ENCODE measurements at regions not wholly inside any gene's neighbourhood (a gene's known extent, or its start where the extent isn't known, plus 50 kb on each side); places are given as distances from the start of the nearest gene placed in this dataset.

DNA sequence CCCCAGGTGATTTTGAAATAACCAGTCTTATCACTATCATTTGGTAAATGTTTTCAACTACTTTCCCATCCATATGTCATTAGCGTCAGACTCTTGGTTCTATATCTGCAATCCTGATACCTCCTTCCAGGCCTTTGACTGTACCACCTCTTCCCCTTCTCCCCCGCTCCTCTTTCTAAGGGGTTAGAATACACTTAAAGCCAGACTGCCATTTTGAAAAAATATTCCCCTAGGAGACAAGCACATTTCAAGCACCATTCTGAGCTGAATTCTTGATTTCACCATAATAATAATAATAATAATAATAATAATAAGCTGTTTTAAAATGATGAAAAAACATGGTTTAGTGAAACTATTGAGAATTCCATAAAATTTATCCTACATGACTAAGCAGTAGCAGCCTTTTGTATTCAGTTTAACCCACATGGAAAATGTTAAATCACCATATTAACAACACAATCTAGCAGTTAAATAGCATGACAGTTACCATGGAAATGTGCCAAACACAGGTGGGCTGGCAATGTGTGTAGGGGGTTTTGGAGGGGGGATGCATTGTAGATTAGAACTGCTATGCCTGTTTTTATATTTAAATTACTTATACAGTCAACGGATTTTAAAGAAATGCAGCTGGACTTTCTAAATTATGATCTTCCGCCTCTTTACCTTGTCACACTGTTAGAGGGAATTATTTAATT, 480.2 kb upstream of the DEPDC1 start:
- TF ChIP-seq POLR2A (IDR thresholded peaks at IDR 0.05; ENCODE audit: low read depth, low read length), result no peak
- TF ChIP-seq POLR2AphosphoS5 (IDR thresholded peaks at IDR 0.05; ENCODE audit: low read depth, low read length), result no peak

Data from GM12892 (cell line).